Inflammatory macrophage treated with lipopolysaccharide for 4 hours (primary cell): ENCODE measurements at regions not wholly inside any gene's neighbourhood (a gene's known extent, or its start where the extent isn't known, plus 50 kb on each side); places are given as distances from the start of the nearest gene placed in this dataset.
"Not testable (repeated sequence)": the region's sequence is repeated elsewhere in the genome, so short reads cannot be mapped to it uniquely, and the experiment has no call there.

Source experiments
- DNase-seq: peaks from one replicate; pipeline ENCODE4 v3.0.0-alpha.2; 2020

- DNase-seq = no peak
Observed at GRCh38 chr5:126138281-126138931, 284.8 kb upstream of the GRAMD2B start.

GRCh38 chr5:126139086-126139485, 284.1 kb upstream of the GRAMD2B start:
- no peak for DNase-seq

- DNase-seq = no peak
Observed at GRCh38 chr5:126139773-126140172, 283.4 kb upstream of the GRAMD2B start.

GRCh38 chr5:126143622-126144021, 279.6 kb upstream of the GRAMD2B start:
- DNase-seq = no peak

DNA sequence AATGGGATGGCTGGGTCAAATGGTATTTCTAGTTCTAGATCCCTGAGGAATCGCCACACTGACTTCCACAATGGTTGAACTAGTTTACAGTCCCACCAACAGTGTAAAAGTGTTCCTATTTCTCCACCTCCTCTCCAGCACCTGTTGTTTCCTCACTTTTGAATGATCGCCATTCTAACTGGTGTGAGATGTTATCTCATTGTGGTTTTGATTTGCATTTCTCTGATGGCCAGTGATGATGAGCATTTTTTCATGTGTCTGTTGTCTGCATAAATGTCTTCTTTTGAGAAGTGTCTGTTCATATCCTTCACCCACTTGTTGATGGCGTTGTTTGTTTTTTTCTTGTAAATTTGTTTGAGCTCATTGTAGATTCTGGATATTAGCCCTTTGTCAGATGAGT, 272.9 kb upstream of the GRAMD2B start:
- not testable (repeated sequence) for DNase-seq

DNA sequence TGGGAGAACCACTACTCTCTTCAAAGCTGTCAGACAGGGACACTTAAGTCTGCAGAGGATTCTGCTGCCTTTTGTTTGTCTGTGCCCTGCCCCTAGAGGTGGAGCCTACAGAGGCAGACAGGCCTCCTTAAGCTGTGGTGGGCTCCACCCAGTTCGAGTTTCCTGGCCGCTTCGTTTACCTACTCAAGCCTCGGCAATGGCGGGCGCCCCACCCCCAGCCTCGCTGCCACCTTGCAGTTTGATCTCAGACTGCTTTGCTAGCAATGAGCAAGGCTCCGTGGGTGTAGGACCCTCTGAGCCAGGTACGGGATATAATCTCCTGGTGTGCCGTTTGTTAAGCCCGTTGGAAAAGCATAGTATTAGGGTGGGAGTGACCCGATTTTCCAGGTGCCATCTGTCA, 267.9 kb upstream of the GRAMD2B start:
- not testable (repeated sequence) for DNase-seq

DNA sequence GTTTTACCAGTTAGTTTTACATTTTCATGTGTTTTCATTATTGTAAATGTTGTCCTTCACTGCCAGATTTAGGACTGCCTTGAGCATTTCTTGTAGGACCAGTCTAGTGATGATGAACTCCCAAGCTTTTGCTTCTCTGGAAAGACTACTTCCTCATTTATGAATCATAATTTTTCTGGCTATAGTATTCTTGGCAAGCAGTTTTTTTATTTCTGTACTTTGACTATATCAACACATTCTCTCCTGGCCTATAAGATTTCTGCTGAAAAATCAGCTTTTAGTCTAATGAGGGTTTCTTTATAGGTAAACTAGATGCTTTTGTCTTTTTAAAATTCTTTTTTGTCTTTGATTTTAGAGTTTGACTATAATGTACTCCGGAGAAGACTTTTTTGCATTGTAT, 256.8 kb upstream of the GRAMD2B start:
- no peak for DNase-seq

GRCh38 chr5:126168785-126169184, 254.4 kb upstream of the GRAMD2B start:
- no peak for DNase-seq

DNA sequence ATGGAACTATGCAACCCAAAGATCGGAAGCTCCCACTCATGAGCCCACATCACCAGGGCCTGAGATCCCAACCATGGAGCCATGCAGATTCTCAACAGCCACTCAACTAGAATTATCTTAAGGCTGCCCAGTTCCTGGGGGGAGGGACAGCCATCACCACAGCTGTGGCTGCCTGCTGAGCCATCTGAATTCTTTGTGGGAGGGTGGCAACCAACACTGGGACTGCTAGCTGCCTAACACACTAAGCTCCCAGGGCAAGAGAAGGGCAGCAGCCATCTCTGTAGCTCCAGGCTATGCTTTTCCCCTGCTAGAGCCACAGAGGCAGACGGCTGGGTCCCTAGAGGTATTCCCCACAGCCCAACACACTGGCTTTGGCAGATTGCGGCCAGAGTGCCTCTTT, 251.3 kb upstream of the GRAMD2B start:
- DNase-seq = no peak

DNA sequence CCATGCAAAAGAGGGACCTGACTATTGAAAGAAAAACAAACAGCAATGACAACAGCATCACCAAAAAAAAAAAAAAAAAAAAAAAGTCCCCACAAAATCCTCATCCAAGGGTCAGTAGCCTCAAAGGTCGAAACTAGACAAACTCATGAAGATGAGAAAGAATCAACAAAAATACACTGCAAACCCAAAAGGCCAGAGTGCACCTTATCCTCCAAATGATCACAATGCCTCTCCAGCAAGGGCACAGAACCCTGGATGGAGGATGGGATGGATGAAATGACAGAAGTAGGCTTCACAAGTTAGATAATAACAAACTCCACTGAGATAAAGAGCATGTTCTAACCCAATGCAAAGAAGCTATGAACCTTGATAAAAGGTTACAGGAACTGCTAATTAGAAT, 250.4 kb upstream of the GRAMD2B start:
- no peak for DNase-seq

DNA sequence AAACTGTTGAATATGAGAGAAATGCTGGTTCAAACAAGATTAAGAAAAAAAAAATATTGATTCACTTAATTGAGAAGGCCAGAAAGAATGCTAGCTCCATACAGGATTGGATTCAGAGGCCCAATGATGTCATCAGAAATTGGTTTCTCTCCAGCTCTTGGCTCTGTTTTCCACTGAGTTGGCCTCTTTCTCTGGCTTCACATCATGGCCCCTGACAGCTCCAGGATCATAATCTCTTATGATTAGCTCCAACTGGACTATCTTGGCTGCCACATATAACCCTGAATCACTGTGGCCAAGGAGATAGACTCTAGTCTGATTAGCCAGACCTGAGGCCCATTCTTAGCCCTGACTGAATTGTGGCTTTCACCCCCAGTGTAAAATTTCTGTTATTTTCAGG, 244.7 kb upstream of the GRAMD2B start:
- DNase-seq = no peak

GRCh38 chr5:126182971-126183695, 240.1 kb upstream of the GRAMD2B start:
- no peak for DNase-seq

DNA sequence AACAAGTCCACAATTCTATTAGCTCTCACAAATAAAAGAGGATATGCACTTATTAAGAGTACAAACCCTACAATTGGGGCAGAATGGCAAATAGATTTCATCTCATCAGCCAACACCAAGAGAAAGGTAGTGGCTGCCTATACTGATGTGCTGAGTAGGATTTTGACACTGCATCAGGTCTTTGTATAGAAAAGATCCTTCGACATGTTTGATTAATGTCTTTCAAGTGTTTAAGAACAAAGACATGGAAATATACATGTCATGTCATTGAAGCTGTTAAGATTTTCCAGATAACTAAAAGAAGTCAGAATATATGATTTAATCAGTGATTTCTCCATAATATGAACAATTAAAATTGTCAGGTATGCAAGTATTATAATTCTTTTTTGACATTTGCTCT, 238.7 kb upstream of the GRAMD2B start:
- DNase-seq = no peak

GRCh38 chr5:126186210-126186609, 237.0 kb upstream of the GRAMD2B start:
- no peak for DNase-seq

GRCh38 chr5:126188804-126189203, 234.4 kb upstream of the GRAMD2B start:
- DNase-seq = no peak

- DNase-seq = no peak
Observed at GRCh38 chr5:126189231-126189630, 234.0 kb upstream of the GRAMD2B start.

DNA sequence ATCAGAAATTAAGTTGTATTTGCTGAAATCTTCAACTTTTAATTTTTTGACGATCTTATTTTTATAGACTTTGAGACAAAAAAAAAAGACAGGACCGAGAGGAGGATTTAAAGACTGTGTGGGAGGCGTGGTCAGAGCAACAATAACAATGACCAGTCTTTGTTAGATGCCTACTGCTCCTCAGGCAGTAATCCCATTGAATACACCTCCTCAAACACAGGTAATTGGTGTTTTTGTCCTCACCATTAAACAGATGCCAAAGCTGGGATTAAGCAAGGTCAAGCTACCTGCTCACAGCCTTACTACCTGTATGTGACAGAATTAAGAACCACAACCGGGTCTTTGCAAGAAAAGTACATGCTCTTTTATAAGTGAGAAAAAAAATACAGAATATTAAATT, 233.3 kb upstream of the GRAMD2B start:
- no peak for DNase-seq

DNA sequence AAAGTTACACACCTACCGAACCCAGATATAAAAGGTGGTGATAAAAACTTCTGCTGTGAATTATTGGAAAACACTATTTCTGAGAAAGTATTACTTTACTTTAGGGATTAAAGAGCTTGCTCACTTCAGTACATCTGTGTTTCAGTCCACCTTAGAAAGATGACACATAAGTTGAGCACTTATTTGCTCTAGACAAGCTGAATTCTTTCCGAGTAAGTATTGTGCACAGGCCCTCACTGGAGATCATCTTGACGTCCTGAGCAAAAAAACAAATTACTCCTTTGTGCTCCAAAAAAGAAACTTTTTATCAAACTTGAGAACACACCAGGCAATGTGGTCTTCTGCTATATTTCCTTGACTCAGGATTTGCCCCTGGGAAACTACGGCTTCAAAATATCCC, 231.0 kb upstream of the GRAMD2B start:
- DNase-seq = no peak

GRCh38 chr5:126195410-126196100, 227.7 kb upstream of the GRAMD2B start:
- no peak for DNase-seq

GRCh38 chr5:126198531-126198930, 224.7 kb upstream of the GRAMD2B start:
- no peak for DNase-seq

DNA sequence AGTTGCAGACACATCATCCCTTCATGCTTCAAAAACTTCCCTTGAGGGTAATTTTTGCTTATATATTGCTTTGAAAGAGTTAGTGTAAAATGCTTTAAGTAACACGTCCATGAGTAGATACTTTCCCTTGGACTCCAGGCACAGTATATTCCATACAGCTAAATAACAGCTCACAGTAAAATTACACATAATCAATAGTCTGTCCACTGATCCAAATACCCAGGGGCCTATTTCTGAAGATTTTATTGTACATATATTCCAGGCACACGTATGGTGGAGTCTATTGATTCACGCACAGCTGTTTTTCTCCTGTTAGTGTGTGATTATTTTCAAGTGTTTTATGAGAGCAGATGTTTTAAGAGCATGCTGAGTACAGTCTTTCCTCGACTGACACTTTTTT, 223.7 kb upstream of the GRAMD2B start:
- DNase-seq = no peak

DNA sequence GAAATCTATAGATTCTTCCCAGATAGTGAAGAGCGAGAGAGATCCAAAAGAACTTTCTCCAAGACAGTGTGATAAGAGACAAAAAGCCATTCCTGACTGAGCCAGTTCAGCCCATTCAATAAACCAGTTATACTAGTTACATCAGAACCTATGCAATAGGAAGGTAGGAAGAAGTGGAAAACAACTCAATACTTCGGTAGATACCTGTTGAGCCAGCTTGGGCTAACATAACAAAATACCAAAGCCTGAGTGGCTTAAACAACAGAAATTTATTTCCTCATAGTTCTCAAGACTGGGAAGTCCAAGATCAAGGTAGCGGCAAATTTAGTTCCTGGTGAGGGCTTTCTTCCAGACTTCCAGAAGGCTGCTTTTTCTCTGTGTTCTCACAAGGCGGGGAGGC, 214.5 kb upstream of the GRAMD2B start:
- DNase-seq = no peak

- DNase-seq = no peak
Observed at GRCh38 chr5:126210955-126211354, 212.3 kb upstream of the GRAMD2B start.

GRCh38 chr5:126219616-126220015, 203.6 kb upstream of the GRAMD2B start:
- DNase-seq = no peak
